Activated CD4-positive, alpha-beta T cell treated with anti-CD3 and anti-CD28 coated beads, Interleukin-2, amount 50 U/mL, for 24 hours (primary cell): ENCODE measurements at regions not wholly inside any gene's neighbourhood (a gene's known extent, or its start where the extent isn't known, plus 50 kb on each side); places are given as distances from the start of the nearest gene placed in this dataset.

ENCODE experiments used
- DNase-seq, 2 donors: peaks; one replicate each; pipeline ENCODE4 v3.0.0-alpha.2; 2020; ENCODE audit warnings: low read depth in 1 of 2, low spot score in 1 of 2

DNA sequence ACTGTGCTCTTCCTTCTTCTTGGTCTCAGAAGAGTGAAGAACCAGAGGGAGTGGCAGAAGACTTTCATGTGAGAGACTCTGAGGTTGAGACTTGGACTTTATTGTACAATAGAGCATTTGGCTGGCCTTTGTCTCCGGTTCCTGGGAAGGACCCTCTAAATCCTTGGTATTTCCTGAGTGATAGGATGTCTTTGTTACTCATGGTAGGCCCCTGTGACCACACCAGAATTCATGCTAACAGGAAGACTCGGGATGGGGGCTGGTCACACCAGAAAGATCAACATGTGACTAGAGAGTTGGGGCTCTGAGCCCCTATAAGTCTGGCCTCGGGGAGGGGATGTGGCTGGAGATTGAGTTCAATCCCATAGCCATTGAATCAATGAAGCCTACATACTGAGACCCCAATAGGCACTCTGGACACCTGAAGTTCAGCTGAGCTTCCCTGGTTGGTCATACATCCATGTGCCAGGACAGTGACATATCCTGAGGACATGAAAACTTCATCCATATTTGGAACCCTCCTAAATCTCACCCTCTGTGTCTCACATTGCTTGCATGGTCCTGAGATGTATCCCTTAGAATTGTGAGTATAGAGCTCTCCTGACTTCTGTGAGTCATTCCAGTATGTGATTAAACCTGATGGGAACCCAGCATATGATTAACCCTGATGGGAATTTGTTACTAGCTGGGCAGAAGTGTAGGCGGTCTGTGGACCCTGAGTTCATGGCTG lies 201.7 kb downstream of the GADD45G start:
- DNase-seq = no peak

DNA sequence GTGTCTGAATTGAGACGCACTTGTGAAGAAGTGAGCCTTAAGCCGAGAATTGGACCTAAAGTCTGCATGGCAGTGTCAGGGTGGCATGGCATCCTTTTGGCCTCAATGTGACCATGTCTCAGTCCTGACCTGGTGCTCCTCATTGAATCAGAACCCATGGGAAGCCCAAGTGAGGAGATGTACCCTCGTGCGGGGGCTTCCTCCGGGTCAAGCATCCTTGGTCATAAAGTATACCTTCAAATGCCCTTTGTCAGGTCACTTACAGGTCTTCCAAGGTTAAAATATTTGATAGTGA lies 202.2 kb downstream of the GADD45G start:
- no peak for DNase-seq

DNA sequence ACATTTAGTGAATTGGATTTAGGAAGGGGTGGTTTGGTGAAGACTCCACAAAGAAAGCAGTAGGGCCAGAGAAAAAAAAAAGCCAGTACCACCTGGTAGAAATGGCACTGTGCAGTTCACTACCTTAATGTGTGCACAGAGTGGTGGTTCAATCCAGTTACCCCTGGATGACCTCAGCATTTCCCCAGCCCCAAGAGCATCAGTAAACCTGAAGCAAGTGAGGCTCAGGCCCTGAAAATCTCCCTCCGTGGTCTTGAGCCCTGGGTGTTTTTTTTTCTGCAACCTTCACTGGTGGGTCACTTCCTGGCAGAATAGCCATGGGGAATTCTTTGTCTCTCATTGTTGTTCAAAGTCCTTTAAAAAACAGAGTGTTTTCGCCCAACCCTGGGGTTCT lies 202.9 kb downstream of the GADD45G start:
- DNase-seq = no peak

DNA sequence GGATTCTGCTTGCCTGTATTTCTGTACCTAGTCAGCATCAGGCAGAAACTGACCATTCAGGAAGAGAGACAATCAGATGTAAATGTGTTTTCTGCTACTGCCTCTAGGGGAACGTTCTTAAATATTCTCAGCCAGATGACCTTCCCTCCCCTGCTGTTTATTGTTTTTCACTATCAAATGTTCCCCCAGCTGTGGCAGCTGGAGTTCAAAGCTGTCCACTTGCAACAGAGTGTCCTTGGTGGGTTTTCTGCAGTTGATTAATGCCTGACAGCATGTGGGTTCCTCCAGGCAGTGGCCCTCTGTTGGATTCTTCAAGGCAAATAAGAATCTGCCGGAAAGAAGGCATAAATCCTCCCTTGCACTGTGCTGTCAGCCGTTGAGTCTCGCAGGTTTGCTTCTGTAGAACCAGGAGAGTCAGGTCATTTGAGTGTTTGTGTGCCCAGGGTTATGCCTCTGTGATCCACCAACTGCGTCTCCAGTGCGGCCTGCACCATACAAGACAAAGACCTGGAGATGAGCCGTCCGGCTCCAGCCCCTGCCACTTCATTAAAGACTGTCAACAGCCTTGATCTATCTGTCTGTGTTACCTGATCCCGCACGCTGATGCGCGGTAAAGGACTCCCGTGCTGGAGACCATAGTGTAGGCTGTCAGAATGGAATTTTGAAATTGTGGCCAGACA lies 203.4 kb downstream of the GADD45G start:
- no peak for DNase-seq

DNA sequence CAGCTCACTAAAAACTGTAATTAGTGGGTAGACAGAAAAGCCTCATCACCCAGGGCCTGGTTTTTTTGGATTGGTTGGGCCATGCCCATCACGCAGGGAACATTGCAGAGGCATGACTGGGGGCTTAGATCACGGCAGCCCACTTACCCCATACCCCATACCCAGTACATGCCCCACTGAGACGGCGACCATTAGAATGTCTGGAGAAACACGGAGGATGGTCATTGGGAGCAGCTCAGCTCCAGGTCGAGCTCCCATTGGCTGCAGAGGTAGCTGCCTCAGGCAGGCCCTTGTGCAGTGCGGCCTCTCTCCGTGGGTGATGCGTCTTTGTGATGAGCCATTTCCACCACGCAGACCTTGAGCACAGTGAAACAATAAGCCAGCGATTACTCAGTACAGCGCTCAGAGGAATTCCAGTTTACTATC lies 204.0 kb downstream of the GADD45G start:
- DNase-seq = no peak

DNA sequence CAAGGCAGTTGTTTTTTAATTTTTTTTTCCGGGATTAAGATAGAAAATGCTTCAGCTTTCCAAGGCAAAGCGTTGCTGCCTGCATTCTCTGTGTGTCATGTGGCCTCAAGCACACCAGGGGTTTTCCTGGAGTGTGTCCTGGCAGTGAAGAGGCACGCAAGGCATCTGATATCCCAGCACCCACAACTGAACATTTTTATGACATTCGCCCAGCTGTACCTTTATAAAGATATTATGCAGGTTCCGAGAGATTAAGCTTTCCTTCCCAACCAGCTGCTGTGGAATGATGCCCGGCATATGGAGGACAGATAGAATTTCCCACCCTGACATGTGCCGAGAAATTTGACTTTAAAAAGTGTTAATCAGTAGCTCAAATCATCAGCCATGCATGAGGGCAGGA lies 205.6 kb downstream of the GADD45G start:
- DNase-seq = no peak

DNA sequence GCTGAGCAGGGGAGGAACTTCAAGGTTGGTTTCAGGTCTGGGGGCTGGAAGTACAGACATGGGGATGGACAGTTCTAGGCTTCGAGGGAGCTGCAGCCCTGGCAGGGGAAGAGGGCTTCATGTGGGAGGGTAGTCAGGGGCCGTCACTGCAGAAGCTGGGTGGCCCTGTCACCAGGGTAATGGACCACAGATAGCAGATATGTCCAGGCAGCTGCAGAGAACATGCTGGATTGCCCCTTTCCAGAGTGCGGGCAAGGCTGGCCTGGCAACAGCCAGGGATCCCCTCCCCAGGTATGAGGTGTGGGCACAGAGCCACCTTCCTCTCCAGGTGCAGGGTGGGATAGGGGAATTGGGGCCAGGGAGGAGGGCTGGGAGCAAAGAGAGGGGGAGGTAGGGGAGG lies 206.5 kb downstream of the GADD45G start:
- DNase-seq = no peak

DNA sequence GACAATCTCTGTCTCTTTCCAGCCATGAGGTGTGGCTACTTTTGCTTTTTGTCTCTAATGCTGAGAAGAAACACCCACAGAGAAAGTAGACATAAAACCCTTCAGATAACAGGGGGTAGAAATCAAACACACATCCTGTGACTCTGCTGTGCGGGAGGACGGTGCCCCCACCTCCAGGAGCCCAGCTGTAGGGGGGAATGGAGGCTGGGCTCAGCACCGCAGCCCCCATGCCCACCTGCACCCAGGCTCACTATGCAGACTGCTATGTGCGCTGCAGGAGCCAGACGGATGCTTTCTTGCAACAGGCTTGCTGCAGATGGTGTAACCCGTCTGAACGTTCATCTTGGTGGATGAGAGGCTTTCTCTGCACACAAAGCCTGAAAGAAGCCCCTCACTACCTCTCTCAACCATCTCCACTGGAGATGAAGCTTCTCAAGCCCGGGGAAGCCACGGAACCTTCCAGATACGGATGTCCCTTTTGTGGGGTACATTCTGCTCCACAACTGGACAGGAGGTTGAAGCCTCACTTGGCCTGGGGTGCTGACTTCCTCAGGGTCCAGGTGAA lies 207.2 kb downstream of the GADD45G start:
- no peak for DNase-seq

DNA sequence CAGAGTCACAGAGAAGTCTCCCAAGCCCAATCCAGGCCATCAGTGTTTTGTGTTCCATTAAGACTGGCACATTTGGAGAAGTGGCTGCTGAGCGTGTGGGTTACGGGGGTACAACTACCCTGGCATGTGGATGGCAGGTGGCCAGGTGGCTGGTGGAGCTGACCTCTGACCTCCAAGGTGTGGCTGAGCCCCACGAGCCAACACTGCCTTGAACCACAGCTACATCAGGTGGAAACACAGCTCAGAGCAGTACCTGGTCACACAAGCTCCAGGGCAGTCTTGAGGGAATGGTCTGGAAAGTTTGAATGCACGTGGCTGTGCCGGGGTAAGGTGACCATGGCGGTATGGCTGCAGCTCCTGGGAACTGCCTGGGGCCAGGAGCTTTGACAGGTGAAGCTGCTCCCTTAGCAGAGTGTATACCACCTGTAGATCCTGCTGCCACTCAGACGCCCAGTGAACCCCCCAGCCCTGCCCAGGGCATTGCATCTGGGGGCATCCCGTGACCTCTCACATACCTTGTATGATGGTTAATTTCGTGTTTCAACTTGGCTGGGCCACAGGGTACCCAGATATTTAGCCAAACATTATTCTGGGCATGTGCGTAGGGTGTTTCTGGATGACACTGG lies 207.9 kb downstream of the GADD45G start:
- DNase-seq = no peak

DNA sequence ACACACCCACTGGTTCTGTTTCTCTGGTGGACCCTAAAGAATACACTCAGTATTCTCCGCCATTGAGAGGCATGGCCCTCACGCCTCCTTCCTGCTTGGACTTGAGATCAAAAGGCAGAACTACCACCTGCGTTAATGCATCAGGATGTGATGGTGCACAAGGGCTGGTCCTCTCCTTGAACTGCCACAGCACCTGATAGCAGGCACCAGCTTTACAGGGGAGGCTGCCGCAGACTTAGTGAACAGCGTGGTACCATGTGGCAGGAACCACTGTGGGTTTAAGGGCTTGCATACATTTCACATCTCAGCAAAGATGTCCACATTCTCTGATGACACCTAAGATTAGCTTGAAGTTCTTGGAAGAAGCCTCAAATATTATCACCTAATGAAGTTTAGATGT lies 208.7 kb downstream of the GADD45G start:
- DNase-seq = no peak

DNA sequence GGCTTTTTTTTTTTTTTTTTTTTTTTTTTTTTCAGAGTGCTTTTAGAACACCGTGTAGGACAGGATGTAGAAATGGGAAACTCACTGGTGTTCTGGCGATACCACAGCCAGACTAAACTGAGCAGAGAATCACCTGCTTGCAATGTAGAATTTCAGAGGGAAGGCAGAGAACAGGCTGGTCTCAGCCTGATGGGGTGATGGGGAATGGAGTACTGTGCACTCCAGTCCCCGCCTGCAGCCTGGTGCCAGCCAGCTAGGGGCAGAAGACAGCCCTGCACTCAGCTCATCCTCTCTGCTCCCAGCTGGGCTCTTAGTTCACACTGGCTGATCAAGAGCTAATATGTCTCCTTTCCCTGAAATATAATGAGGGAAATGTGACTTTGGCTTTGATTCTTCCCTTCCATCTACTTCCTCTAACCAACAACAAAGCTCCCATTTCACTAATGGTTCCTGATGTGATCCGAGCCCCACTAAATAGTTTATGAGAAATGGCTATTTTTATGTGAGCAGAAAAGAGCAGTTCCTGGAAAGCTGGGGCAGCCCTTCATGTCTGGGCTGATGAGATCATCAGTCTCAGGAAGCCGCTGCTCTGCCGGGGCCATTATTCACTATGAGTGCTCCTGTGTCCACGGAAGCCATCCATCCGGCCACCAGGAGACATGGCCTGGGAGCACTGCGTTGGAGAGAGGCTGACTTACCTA lies 209.7 kb downstream of the GADD45G start:
- DNase-seq = no peak

DNA sequence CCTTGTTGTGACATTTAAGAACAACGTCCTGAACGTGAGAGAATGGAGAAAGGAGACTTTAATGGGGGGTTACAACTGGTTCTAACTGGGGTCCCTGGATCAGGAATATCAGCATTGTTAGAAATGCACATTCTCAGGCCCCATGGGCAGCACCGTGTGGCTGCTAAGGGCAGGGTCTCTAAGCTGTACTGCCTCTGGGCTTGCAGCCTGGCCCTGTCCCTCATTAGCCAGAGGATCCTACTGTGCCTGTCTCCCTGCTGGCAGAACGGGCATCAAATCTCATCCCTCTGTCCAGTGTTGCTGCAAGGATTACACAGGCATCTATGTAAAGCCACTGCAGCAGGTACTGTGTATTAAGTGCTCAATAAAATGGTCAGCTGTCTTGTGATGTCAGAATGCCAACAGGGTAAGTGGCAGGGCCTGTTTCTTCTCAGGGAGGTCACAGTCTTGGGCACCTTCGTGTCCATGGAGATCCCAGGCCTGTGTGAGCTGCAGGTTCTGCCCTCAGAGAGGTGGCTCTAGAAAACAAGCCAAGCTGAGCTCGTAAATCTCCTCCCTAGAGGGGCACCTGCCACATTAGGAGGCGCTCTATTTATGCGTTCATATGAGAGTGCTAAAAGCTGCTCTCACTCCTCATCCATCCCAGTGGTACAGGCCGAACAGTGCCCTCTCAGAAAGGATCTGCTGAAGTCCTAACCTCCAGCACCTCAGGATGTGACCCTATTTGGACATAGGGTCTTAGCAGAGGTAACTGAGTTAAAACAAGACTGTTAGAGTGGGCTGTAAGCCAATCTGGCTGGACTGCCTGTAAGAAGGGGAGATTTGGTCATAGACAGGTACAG lies 210.5 kb downstream of the GADD45G start:
- DNase-seq = no peak

DNA sequence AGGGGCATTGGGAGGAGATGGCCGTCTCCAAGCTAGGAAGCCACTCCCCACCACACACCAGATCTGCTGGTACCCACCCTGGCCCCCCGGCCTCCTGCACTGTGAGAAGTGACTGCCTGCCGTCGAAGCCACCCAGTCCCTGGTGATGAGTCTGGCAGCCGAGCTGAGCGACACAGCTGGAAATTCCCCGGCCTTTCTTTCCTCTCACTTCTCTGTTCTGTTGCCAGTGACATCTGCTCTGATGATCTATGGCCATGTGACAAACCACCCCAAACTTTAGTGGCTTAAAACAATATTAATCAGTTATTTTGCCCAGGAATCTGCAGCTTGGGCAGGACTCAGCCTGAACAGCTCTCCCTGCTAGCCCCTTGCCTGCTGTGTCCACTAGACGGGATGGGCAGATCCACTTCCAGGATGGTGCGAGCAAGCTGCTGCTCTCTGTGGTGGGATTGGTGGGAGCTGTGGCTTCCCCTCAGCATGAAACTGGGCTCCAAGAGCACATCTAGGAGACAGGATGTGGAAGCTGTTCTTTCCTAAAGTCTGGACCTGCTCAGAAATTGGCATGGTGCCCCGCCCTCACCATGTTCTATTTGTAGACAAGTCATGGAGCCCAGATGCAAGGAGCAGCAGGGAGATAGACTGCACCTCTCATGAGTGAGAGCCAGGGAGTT lies 211.2 kb downstream of the GADD45G start:
- DNase-seq = no peak

DNA sequence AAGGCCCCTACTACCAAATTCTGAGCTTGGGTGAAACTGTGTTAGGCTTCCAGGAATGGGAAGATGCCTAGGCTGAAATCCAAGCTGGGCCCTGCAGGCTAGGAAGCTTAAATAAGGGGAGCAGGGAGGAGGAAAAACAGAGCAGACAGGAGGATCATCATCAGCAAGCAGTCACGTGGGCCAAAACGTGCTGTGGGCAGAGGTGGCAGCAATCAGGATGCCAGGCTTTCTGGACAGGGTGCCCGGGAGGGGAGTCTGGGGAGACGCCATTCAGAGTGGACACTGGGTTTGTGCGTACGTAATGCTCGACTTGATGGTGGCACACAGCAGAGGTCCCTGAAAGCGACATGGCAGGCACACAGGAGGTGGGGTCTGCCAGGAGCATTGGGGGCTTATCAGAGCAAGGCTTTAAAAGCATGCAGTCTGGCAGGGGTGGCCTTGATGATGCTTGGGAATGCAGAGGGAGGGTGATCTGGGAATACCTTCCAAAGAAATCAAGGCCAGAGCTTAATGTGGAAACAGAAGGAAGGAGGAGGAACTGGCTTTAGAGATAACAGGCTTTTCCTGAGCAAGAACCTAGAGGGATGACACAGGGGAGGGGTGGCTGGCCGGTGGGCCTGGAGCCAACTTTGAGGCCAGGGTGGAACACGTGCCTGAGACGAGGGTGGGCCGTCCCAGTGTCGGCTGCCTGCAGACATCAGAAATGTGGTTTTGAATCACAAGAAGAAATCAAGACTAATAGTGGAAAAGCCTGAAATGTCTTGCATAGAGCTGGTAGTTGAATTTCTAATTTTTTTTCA lies 212.5 kb downstream of the GADD45G start:
- no peak for DNase-seq

DNA sequence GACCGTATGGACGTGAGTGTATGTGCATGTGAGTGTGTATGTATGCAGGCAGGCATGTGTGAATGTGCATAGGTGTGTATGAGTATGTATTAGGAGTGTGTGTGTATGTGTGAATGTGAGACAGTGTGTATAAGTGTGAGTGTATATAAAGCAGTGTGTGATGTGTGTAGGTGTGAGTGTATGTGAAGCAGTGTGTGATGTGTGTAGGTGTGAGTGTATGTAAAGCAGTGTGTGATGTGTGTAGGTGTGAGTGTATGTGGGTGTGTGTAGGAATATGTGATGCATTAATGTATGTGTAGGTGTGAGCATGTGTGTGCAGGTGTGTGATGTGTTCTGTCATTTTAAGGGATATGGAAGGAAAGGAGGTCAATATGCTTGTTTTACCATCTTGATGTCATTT lies 215.5 kb downstream of the GADD45G start:
- no peak for DNase-seq

DNA sequence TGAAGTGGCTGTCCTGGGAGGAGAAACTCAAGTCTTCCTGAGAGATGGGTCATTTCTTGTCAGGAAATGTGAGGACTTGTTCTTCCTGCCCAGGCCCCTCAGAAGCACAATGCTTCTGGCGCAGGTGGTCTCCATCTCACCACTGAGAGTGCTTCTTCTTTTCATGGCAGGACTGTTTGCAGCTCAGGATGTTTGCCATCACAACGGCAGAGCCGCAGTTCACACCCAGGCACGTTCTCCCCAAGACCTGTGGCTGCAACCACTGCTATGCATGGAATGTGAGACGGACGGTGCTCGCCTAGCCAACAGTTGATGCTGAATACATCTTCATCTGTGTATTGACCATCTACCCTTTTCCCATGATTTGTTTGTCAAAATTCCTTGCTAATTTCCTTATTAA lies 216.3 kb downstream of the GADD45G start:
- DNase-seq = no peak

DNA sequence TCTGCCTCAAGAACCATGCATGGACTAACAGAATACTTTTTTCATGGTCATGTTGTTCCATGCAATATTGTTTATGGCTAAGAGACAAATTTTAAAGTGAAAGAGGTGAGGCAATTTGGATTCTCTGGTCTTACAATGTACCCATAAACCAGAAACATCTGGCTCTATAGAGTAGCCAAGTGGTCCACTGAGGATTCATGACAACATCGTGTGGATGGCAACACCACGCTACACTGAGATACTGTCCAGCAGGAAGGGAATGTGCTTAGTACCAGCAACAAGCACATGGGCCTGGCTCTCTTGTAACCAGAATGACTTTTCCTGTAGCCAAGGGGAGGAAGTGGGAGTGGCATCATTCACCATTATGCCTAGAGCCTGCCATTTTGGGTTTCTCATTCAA lies 218.2 kb downstream of the GADD45G start:
- no peak for DNase-seq

DNA sequence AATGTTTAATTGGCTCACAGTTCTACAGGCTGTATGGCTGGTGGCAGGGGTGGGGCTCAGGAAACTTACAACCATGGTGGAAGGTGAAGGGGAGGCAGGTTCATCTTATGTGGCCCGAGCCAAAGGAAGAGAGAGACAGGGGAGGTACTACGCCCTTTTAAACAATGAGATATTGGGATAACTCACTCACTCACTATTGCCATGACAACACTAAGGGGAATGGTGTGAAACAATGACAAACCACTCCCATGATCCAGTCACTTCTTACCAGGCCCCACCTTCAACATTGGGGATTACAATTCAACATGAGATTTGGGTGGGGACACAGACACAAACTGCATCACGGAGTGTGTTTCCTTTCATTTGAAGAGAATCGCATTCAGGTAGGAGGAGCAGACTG lies 220.9 kb downstream of the GADD45G start:
- no peak for DNase-seq

DNA sequence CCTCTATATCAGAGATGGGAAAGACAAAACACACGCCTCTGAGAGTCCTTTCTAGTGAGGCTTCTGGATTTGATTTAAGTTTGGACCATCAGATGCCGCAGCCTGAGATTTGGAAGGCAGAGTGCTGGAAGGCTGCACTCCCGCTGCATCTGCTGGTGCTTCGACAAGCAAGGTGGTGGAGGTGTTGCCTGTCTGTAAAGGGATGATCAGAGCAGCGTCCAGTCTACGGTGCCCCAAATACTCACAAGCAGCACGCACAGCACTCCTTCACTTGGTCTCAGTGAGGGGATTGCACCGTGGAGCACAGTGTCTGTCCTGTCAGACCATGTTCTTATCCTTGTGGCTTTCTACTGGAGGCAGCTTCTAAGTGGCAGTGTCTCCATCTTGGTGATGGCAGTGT lies 221.4 kb downstream of the GADD45G start:
- DNase-seq = no peak

DNA sequence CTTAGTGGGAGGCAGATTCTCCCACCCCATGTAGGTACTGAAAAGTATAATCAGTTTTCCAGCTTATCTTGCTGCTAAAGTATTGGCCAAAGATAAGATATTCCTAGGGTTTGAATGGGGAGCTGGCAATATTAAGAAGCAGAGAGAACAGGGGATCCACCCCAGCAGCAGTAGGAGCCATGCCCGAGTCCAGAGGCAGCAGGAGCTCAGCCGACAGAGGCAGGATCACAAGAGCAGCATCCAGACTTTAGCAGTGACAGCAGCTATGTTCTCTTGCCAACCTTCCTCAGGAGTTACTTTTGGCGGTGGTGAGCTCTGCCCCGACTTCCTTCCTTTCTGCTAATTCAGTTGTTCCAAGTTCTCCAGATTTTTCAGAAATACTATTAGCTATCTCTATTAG lies 224.5 kb downstream of the GADD45G start:
- no peak for DNase-seq
